ENCODE measurements at regions not wholly inside any gene's neighbourhood (a gene's known extent, or its start where the extent isn't known, plus 50 kb on each side); places are given as distances from the start of the nearest gene placed in this dataset.

DNA sequence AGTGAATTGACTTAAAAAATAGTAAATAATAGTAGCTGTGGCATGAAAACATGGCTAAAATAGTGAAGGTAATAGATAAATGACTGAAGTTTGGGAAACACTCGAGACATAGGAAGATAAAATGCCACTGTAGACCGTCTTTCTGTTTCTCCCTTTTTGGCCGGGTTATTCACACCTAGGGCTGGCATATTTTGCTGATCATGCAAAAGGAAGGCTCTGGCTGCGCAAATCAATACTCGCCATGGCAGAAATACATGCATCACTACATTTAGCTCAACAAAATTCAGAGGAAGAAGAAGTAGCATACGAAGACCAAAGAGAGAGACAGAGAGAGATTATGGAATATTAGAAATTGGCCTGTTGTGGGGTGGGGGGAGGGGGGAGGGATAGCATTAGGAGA, 242.2 kb upstream of the KBTBD8 start:
- H3K9me3 ChIP-seq (replicated peaks; ENCODE audit: low read length), result no peaks in the 10 kb centered on the region
- no peak overlapping the region for H3K4me2 ChIP-seq (ENCODE audit: low read length)
- no peak overlapping the region for H3K4me3 ChIP-seq (ENCODE audit: low read length)
- H3K9ac ChIP-seq (ENCODE audit: low read depth, low read length), result no peak overlapping the region
- H3K36me3 ChIP-seq (ENCODE audit: insufficient read depth, low read length), result no peaks in the 10 kb centered on the region
- no peaks in the 10 kb centered on the region for H3K27me3 ChIP-seq (ENCODE audit: control insufficient read depth, insufficient read depth, low read length)
- no peaks in the 10 kb centered on the region for H3K4me1 ChIP-seq (ENCODE audit: control insufficient read depth, insufficient read depth, low read length)

DNA sequence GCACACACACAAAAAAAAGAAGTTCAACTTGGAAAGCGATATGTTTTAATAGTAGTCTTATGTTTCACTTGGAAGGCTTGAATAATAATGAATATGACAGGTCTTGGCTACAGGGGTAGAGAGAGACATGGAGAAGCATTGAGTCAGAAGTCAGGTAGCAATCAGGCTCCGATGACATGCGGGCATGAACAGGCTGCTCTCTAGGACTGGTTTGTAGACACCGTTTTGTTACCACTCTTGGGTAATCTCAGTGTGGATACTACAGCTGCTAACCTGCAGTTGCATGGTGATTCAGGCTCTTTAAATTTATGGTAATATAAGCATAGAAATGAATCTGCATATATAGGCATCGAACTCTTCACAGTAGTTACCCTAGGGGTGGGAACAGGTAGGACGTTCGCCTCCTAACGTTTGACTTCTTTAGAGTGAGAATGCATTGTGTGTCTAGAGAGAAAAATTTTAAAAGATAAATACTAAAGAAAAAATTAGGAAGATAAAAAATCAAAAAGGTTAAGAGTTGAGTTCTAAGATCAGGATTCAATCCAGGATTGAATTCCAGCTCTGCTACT, 241.6 kb upstream of the KBTBD8 start:
- no peaks in the 10 kb centered on the region for H3K36me3 ChIP-seq (ENCODE audit: insufficient read depth, low read length)
- no peaks in the 10 kb centered on the region for H3K4me1 ChIP-seq (ENCODE audit: control insufficient read depth, insufficient read depth, low read length)
- no peak overlapping the region for H3K9ac ChIP-seq (ENCODE audit: low read depth, low read length)
- H3K4me2 ChIP-seq (ENCODE audit: low read length), result no peak overlapping the region
- H3K27me3 ChIP-seq (ENCODE audit: control insufficient read depth, insufficient read depth, low read length), result no peaks in the 10 kb centered on the region
- no peaks in the 10 kb centered on the region for H3K9me3 ChIP-seq (replicated peaks; ENCODE audit: low read length)
- no peak overlapping the region for H3K4me3 ChIP-seq (ENCODE audit: low read length)

DNA sequence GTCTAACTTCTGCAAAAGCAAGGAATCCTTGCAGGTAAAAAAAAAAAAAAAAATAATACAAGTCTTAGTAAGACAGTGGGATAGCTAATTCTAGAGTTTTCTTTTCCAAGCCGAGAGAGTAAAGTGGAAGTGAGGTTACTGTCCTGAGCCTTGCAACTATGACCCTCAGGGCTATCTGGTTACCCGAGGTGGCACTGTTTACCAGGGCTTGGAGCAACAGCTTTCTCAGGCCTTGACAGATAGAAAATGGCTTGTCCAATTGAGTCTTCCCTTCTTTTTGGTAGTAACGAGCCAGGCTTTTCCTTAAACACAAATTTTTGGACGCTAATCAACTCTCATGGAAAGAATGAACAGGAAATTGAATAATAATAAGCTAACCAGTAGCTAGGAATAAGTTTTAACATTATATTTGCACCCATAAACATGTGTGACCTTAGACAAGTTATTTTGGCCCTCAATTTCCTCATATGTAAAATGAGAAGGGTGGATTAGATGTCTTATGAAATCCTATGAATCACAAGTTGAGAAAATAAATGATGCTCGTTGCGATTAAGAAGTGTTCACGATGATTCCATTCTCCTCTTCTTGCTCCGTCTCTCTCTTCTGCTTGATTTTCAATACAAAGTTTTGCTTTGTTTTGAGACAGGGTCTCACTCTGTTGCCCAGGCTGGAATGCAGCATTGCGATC, 236.9 kb upstream of the KBTBD8 start:
- peaks cover 7% of the 10 kb centered on the region for H3K4me1 ChIP-seq (ENCODE audit: control insufficient read depth, insufficient read depth, low read length)
- no peaks in the 10 kb centered on the region for H3K9me3 ChIP-seq (replicated peaks; ENCODE audit: low read length)
- H3K9ac ChIP-seq (ENCODE audit: low read depth, low read length), result no peak overlapping the region
- H3K36me3 ChIP-seq (ENCODE audit: insufficient read depth, low read length), result no peaks in the 10 kb centered on the region
- no peak overlapping the region for H3K4me2 ChIP-seq (ENCODE audit: low read length)
- H3K4me3 ChIP-seq (ENCODE audit: low read length), result no peak overlapping the region
- no peaks in the 10 kb centered on the region for H3K27me3 ChIP-seq (ENCODE audit: control insufficient read depth, insufficient read depth, low read length)

DNA sequence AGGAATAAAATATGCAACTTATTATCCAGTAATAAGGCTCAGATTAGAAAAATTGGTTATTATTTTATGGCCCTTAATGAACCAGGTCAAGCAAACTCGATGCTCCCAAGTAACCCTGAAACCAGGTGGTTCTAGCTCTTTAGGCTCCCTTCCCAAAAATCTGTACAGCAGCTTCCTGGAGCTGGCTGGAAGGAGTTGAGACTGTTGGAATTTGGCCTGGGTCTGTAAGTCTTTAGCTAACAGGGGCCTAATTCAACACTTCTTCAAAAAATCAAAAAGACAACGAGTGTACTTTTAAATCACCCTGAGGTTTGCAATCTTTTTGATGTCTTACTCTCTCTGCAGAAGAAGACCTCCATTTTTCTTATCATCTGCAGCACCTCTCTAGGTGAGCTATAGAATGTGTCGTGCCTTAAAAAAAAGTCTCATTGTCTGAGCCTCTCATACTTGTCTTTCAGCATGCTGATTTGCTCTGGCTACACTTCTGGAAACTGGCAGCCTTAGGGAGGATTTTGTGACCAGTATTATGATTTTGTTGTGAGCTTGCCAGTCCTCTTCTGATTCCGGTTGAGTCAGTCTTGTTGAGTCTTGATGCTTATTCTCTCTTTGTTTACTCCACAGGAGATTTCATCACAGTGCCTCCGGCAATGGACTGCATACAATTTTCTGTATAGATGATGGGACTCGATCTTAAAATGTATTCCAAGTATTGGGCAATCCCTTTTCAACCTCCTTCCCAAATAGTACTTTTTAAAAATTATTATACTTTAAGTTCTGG, 235.0 kb upstream of the KBTBD8 start:
- Histone ChIP-seq H3K4me3 (ENCODE audit: low read length) (no peak overlapping the region), H3K9ac (ENCODE audit: low read depth, low read length) (no peak overlapping the region), H3K9me3 (replicated peaks; ENCODE audit: low read length) (no peaks in the 10 kb centered on the region), H3K4me1 (ENCODE audit: control insufficient read depth, insufficient read depth, low read length) (peaks cover 7% of the 10 kb centered on the region), H3K36me3 (ENCODE audit: insufficient read depth, low read length) (no peaks in the 10 kb centered on the region), H3K4me2 (ENCODE audit: low read length) (no peak overlapping the region), H3K27me3 (ENCODE audit: control insufficient read depth, insufficient read depth, low read length) (no peaks in the 10 kb centered on the region)

DNA sequence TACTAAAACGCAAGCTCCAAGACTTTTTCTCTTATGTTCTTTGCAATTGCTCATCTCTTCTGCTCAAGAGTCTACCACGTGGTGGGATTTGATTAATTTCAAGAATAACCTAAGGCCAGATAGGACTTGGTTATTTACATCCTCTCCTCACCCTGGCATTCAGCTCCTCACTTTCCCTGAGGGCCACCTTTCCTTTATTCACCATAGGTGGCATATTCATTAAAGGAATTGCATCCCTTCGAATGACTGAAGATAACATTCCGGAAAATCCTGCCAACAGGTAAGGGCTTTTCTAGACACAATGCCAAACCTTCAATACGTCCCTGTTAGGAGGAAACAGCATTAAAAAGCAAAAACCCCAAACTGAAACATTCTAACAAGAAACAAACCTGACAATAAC, 220.0 kb upstream of the KBTBD8 start:
- Histone ChIP-seq H3K9ac (ENCODE audit: low read depth, low read length) (no peak overlapping the region), H3K4me3 (ENCODE audit: low read length) (no peak overlapping the region), H3K4me2 (ENCODE audit: low read length) (no peak overlapping the region), H3K36me3 (ENCODE audit: insufficient read depth, low read length) (no peaks in the 10 kb centered on the region), H3K9me3 (replicated peaks; ENCODE audit: low read length) (no peaks in the 10 kb centered on the region), H3K27me3 (ENCODE audit: control insufficient read depth, insufficient read depth, low read length) (peaks cover 15% of the 10 kb centered on the region), H3K4me1 (ENCODE audit: control insufficient read depth, insufficient read depth, low read length) (no peaks in the 10 kb centered on the region)

DNA sequence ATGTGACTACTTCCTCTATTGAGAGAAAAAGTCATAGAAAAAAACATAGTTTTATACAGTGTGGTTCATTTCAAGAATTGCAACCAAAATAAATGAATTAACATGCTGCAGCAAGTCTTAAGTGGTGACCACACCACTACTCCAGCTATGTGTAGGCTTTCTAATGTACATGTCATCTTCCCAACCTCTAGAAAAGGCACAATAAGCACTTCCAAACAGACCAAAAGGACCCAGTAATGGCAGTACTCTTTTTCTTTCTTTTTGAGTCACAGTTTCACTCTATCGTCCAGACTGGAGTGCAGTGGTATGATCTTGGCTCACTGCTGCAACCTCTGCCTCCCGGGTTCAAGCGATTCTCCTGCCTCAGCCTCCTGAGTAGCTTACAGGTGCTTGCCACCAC, 219.3 kb upstream of the KBTBD8 start:
- Histone ChIP-seq H3K4me3 (ENCODE audit: low read length) (no peak overlapping the region), H3K9ac (ENCODE audit: low read depth, low read length) (no peak overlapping the region), H3K9me3 (replicated peaks; ENCODE audit: low read length) (no peaks in the 10 kb centered on the region), H3K4me1 (ENCODE audit: control insufficient read depth, insufficient read depth, low read length) (no peaks in the 10 kb centered on the region), H3K27me3 (ENCODE audit: control insufficient read depth, insufficient read depth, low read length) (peaks cover 15% of the 10 kb centered on the region), H3K36me3 (ENCODE audit: insufficient read depth, low read length) (no peaks in the 10 kb centered on the region), H3K4me2 (ENCODE audit: low read length) (no peak overlapping the region)

DNA sequence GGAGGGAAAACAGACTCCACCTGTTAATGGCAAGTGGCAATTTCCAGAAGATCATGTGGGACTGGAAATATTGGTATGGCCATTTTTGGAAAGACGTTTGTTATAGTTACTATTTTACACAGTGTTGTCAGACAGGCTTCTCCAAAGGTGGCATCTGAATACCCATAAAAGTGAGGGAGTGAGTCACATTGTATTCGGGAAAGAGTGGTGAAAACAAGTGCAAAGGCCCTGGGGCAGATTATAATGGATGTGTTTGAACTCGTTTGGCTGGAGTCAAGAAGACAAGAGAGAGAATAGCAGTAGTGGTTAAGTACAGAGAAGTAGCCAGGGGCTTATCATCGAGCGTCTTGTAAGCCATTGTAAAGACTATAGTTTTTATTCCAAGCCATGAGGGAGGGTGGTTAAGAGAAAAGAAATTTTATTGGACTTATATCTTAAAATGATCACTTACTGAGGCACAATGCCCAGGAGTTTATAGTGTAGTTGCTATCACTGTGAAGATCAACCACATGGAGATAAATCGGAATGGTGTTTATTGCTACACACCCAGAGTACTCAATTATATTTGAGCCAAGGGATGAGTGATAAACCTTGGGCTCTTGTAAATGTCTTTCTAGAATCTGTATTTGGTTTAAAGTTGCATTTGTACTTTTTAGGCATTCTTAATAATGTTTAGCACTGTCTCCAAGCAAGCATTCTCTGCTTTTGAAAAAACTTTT, 212.8 kb upstream of the KBTBD8 start:
- Histone ChIP-seq H3K4me3 (ENCODE audit: low read length) (no peak overlapping the region), H3K4me1 (ENCODE audit: control insufficient read depth, insufficient read depth, low read length) (no peaks in the 10 kb centered on the region), H3K4me2 (ENCODE audit: low read length) (no peak overlapping the region), H3K9ac (ENCODE audit: low read depth, low read length) (no peak overlapping the region), H3K9me3 (replicated peaks; ENCODE audit: low read length) (no peaks in the 10 kb centered on the region), H3K36me3 (ENCODE audit: insufficient read depth, low read length) (no peaks in the 10 kb centered on the region), H3K27me3 (ENCODE audit: control insufficient read depth, insufficient read depth, low read length) (peaks cover 20% of the 10 kb centered on the region)

DNA sequence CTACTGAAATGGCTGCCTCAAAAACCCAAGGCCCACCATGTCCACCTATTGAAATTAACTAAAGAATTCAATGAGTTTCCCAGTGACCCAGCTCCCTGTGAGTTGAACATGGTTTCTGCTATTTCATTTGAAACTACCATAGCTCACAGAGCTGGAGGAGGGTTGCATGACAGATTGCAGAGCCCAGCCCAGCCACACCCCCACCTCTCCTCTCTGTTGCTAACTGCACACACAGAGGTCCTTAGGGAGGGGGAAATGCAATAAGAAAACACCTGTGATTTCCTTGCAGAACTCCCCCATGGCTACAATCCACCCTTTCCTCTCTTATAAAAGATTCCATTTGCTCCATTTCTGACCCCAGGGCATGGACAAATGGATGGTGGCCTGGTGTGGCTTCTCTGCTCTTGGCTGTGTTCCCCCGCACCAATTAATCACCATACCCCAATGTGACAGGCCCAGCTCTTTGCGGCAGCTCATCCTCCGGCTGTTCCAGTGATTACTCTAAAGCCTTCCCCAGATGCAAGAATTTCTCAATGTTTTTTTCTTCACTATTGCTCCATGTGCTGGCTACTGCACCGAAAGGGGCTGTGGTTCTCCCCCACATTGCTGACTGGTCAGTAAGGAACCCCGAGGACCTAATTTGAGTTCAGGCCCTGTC, 208.4 kb upstream of the KBTBD8 start:
- Histone ChIP-seq H3K9me3 (replicated peaks; ENCODE audit: low read length) (no peaks in the 10 kb centered on the region), H3K36me3 (ENCODE audit: insufficient read depth, low read length) (no peaks in the 10 kb centered on the region), H3K27me3 (ENCODE audit: control insufficient read depth, insufficient read depth, low read length) (peaks cover 14% of the 10 kb centered on the region), H3K4me2 (ENCODE audit: low read length) (no peak overlapping the region), H3K4me3 (ENCODE audit: low read length) (no peak overlapping the region), H3K4me1 (ENCODE audit: control insufficient read depth, insufficient read depth, low read length) (no peaks in the 10 kb centered on the region), H3K9ac (ENCODE audit: low read depth, low read length) (no peak overlapping the region)

DNA sequence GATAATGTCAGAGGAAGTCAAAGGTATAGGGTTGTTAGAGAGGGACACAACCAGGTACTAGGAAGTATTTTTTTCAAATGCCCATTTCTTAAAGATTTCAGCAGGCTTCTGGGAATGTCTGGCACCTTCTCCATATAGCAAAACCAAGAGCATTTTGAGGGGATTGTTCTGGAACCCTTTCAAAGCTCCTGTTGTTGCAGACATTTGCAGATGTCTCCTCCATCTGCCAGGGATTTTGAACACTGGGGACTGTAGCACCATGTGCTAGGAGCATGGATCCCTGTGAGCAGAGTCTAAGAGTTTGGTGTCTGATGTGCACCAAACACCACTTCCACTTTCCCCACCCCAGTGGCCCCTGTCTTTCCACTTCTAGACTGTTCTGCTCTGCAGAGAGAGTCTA, 206.0 kb upstream of the KBTBD8 start:
- no peak overlapping the region for H3K9ac ChIP-seq (ENCODE audit: low read depth, low read length)
- peaks cover 4% of the 10 kb centered on the region for H3K27me3 ChIP-seq (ENCODE audit: control insufficient read depth, insufficient read depth, low read length)
- H3K9me3 ChIP-seq (replicated peaks; ENCODE audit: low read length), result no peaks in the 10 kb centered on the region
- H3K4me1 ChIP-seq (ENCODE audit: control insufficient read depth, insufficient read depth, low read length), result no peaks in the 10 kb centered on the region
- H3K4me2 ChIP-seq (ENCODE audit: low read length), result no peak overlapping the region
- H3K36me3 ChIP-seq (ENCODE audit: insufficient read depth, low read length), result no peaks in the 10 kb centered on the region
- no peak overlapping the region for H3K4me3 ChIP-seq (ENCODE audit: low read length)

DNA sequence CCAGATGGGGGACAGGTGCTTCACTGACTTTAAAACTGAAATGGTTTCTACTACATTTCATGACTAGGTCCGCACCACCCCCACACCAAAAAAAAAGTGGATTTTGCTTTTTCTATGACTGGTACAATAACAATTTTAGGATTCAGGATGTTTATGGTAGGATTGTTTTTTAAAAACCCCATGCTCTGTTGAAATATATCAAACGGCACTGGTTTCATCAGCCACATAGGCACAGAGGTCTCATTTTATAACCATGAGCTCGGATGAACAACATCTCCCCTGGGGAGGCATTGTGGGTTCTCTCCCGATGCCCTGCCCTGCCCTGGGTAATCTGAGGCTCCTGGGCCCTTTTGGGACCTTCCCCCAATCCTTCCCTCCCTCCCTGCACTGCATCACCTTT, 202.7 kb upstream of the KBTBD8 start:
- Histone ChIP-seq H3K36me3 (ENCODE audit: insufficient read depth, low read length) (no peaks in the 10 kb centered on the region), H3K9me3 (replicated peaks; ENCODE audit: low read length) (no peaks in the 10 kb centered on the region), H3K27me3 (ENCODE audit: control insufficient read depth, insufficient read depth, low read length) (peaks cover 4% of the 10 kb centered on the region), H3K9ac (ENCODE audit: low read depth, low read length) (no peak overlapping the region), H3K4me2 (ENCODE audit: low read length) (no peak overlapping the region), H3K4me1 (ENCODE audit: control insufficient read depth, insufficient read depth, low read length) (no peaks in the 10 kb centered on the region), H3K4me3 (ENCODE audit: low read length) (no peak overlapping the region)

DNA sequence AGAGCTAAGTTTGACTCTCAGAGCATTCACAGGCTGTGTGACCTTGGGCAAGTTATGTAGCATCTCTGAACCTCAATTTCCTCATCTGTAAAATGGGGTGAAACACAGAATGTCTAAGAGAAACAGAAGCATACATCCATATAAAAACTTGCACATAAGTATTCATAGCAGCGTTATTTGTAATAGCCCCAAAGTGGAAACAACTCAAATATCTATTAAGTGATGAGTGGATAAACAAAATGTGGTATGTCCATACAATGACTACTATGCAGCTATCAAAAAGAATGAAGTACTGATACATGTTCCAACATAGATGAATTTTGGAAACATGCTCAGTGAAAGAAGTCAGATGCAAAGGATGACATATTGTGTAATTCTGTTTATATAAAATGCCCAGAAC, 201.8 kb upstream of the KBTBD8 start:
- Histone ChIP-seq H3K4me1 (ENCODE audit: control insufficient read depth, insufficient read depth, low read length) (no peaks in the 10 kb centered on the region), H3K4me2 (ENCODE audit: low read length) (no peak overlapping the region), H3K27me3 (ENCODE audit: control insufficient read depth, insufficient read depth, low read length) (no peaks in the 10 kb centered on the region), H3K36me3 (ENCODE audit: insufficient read depth, low read length) (no peaks in the 10 kb centered on the region), H3K4me3 (ENCODE audit: low read length) (no peak overlapping the region), H3K9ac (ENCODE audit: low read depth, low read length) (no peak overlapping the region), H3K9me3 (replicated peaks; ENCODE audit: low read length) (no peaks in the 10 kb centered on the region)
